GM13977 (cell line): ENCODE measurements at regions not wholly inside any gene's neighbourhood (a gene's known extent, or its start where the extent isn't known, plus 50 kb on each side); places are given as distances from the start of the nearest gene placed in this dataset.
"Not testable (repeated sequence)": the region's sequence is repeated elsewhere in the genome, so short reads cannot be mapped to it uniquely, and the experiment has no call there.

Experiments
- DNase-seq: peaks from one replicate; pipeline ENCODE4 v3.0.0; 2012; ENCODE audit warnings: low spot score
- in situ Hi-C: fragments of 300-500 bp; cut with MboI; formaldehyde crosslinking; loops from one replicate; pipeline ENCODE4 v1.12.0; 2022; ENCODE audit warnings: low sequenced_read_pairs, low pct_unique_long_range_greater_than_20kb, mixed read lengths, inconsistent platforms; ENCODE audit not compliant: unreplicated experiment
- TF ChIP-seq, protein P1 (sequence below): IDR thresholded peaks from 2 replicates; pipeline ENCODE4 v1.5.1; 2012; ENCODE audit warnings: mild to moderate bottlenecking, control low read depth; ENCODE audit not compliant: insufficient read depth; ENCODE audit errors: extremely low read depth, missing control alignments

DNA sequence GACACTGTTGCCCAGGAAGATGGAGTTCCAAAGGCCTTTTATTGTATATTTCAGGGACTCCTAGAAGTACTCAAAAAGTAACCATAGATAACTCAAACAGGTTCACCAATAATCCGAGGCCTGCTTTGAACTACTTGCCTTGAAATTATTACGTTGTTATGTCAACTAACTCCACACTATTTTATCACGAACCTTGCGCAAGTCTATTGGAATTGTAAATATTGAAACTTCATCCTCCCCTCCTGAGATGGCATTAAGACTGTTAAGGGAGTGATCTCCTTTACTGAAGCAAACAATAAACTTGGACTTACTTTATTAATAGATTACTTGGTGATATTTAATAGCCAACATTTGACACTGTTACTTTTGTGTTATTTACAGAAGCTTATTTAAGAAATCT lies 199.6 kb upstream of the GADL1 start:
- TF ChIP-seq, protein P1, sequence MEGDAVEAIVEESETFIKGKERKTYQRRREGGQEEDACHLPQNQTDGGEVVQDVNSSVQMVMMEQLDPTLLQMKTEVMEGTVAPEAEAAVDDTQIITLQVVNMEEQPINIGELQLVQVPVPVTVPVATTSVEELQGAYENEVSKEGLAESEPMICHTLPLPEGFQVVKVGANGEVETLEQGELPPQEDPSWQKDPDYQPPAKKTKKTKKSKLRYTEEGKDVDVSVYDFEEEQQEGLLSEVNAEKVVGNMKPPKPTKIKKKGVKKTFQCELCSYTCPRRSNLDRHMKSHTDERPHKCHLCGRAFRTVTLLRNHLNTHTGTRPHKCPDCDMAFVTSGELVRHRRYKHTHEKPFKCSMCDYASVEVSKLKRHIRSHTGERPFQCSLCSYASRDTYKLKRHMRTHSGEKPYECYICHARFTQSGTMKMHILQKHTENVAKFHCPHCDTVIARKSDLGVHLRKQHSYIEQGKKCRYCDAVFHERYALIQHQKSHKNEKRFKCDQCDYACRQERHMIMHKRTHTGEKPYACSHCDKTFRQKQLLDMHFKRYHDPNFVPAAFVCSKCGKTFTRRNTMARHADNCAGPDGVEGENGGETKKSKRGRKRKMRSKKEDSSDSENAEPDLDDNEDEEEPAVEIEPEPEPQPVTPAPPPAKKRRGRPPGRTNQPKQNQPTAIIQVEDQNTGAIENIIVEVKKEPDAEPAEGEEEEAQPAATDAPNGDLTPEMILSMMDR = no peak
- no peak for DNase-seq
- in situ Hi-C loops = no loop called here

DNA sequence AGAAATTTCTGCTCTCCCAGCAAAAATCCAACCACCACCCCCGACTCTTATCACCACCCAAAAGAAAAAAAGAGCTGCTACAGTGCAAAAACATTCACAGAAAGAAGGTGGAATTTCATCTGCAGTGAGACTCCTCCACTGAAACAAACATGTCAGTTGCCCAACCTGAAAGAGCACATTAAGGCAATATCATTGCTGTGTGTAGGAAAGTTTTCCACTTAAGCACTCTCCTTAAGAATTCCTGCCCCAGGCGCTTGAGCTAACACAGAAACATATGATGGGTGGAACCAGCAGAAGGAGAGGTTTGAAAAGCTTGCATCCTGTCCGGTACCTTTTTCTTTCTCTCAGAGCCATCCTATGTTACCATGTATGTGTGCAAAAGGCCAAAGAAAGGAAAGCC lies 200.8 kb upstream of the GADL1 start:
- DNase-seq = no peak
- in situ Hi-C loops = no loop called here
- TF ChIP-seq, protein P1 = no peak

DNA sequence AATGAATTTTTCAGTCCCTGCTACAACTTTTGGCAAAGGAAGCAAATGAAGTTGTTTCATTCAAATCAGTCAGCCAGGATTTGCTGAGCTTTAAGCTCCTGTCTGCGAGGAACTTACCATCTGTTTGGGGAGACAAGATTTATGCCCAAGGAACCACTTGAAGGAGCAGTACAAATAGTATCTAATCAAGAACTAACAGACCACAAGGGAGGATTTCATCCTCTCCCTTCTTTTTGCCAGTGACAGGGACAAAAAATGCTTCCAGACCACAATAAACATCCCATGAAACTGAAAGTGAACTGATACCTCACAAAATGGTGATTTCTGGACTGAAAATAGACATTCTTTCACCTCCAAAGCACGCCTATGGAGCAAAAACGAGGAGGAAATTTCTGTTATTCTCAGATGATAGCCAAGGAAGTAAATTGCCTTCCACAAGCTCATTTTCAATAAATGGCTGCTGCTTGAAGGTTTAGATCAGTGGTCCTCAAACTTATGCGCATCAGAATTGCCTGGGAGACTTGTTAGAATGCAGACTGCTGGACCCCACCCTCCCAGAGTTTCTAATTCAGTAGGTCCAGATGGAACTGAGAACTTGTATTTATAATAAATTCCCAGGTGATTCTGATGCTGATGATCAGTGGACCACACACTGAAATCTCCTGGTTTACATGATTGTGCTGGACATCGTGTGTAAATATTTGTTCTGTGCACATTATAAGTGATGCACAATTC lies 202.4 kb upstream of the GADL1 start:
- DNase-seq = no peak
- TF ChIP-seq, protein P1 = no peak
- in situ Hi-C loops = no loop called here

DNA sequence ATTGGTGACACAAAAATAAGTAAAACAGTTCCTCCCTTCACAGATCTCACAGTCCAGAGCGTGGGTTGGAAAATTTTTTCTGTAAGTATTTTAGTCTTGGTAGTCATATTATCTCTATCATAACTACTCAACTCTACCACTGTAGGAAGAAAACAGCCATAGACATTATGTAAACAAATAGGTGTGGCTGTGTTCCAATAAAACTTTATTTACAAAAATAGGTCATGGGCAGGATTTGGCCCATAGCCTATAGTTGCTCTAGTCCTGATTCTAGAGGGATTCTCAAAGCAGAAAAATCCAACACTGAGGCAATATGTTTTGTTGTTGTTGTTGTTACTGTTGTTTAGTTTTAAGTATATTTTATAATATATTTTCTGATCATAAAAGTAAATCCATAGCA lies 206.1 kb upstream of the GADL1 start:
- in situ Hi-C loops = no loop called here
- DNase-seq = no peak
- TF ChIP-seq, protein P1 = no peak

DNA sequence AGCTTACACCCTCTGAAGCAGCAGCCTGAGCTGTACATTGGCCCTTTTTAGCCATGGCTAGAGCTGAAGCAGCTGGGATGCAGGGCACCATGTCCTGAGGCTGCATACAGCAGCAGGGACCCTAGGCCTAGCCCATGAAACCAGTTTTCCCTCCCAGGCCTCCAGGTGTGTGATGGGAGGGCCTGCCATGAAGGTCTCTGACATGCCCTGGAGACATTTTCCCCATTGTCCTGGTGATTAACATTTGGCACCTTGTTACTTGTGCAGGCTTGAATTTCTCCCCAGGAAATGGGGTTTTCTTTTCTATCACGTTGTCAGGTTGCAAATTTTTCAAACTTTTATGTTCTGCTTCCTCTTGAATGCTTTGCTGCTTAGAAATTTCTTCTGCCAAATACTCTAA lies 206.8 kb upstream of the GADL1 start:
- in situ Hi-C loops = not testable (repeated sequence)

DNA sequence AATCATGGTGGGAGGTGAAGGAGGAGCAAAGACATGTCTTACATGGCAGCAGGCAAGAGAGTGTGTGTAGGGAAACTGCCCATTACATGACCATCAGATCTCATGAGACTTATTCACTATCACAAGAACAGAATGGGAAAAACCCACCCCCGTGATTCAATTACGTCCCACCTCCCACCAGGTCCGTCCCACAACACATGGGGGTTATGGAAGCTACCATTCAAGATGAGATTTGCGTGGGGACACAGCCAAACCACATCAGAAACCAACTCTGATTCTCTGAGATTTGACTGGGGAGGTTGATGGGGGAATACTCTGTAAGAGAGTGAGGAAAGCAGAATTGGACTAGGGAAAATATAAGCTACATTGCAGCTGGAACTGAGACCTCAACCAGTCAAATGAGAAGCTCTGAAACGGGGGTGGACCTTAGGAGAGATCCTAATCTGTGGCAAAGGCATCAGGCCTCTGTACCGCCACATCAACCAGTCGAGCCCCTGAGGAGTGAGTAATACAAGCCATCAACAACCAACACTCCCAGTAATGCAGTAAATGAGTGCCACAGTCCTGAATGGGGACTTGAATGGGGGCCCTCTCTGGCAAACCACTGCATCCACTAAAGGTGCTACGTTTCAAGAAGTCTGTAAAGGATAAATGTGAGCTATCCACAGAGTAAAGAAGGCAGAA lies 207.9 kb upstream of the GADL1 start:
- in situ Hi-C loops = no loop called here
- no peak for DNase-seq
- TF ChIP-seq, protein P1 = no peak

More for the DNA sequence above, 206.8 kb upstream of the GADL1 start:
- DNase-seq = not testable (repeated sequence)

DNA sequence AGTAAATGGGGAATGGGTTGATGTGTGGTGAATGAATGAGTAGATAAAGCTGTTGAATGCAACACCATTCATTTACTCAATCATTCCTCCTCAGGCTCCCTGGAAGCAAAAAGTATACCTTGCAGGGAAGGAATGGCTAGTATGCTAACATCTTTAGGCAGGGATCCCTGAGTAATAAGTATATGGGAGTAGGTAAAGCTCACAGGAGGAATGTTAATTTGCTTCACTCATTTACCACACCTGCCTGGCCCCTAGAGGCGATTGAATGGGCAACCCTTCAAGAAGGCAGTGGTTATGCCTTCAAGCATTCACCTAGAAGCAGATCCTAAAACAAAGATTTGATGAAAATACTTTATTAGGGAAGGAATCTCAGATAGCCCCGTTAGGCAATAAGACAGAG lies 208.7 kb upstream of the GADL1 start:
- TF ChIP-seq, protein P1 = no peak
- no peak for DNase-seq
- in situ Hi-C loops = no loop called here
